ENCODE measurements at regions not wholly inside any gene's neighbourhood (a gene's known extent, or its start where the extent isn't known, plus 50 kb on each side); places are given as distances from the start of the nearest gene placed in this dataset.

- TF ChIP-seq CTCF (IDR thresholded peaks at IDR 0.05; ENCODE audit: low read depth, low read length, poor library complexity, severe bottlenecking) (no peak), EZH2phosphoT487 (IDR thresholded peaks at IDR 0.05; ENCODE audit: borderline replicate concordance, low read length) (no peak)
Measured at GRCh38 chr2:7825591-7826312, 856.1 kb upstream of the ID2 start.

Measured in DOHH2 (cell line).